ENCODE measurements at regions not wholly inside any gene's neighbourhood (a gene's known extent, or its start where the extent isn't known, plus 50 kb on each side); places are given as distances from the start of the nearest gene placed in this dataset.

- no peak for TF ChIP-seq POLR2AphosphoS5 (IDR thresholded peaks at IDR 0.05; ENCODE audit: low read depth, low read length)
- TF ChIP-seq, protein P1, sequence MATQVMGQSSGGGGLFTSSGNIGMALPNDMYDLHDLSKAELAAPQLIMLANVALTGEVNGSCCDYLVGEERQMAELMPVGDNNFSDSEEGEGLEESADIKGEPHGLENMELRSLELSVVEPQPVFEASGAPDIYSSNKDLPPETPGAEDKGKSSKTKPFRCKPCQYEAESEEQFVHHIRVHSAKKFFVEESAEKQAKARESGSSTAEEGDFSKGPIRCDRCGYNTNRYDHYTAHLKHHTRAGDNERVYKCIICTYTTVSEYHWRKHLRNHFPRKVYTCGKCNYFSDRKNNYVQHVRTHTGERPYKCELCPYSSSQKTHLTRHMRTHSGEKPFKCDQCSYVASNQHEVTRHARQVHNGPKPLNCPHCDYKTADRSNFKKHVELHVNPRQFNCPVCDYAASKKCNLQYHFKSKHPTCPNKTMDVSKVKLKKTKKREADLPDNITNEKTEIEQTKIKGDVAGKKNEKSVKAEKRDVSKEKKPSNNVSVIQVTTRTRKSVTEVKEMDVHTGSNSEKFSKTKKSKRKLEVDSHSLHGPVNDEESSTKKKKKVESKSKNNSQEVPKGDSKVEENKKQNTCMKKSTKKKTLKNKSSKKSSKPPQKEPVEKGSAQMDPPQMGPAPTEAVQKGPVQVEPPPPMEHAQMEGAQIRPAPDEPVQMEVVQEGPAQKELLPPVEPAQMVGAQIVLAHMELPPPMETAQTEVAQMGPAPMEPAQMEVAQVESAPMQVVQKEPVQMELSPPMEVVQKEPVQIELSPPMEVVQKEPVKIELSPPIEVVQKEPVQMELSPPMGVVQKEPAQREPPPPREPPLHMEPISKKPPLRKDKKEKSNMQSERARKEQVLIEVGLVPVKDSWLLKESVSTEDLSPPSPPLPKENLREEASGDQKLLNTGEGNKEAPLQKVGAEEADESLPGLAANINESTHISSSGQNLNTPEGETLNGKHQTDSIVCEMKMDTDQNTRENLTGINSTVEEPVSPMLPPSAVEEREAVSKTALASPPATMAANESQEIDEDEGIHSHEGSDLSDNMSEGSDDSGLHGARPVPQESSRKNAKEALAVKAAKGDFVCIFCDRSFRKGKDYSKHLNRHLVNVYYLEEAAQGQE (IDR thresholded peaks at IDR 0.05; ENCODE audit: insufficient read depth in 1 of 2, low read depth in 2 of 2, low read length in 2 of 2) = no peak
- no peak for TF ChIP-seq SIN3A (IDR thresholded peaks at IDR 0.05; ENCODE audit: borderline replicate concordance, insufficient read depth, low read length)
- no peak for TF ChIP-seq FOXP2 (optimal IDR thresholded peaks at IDR 0.05; ENCODE audit: borderline replicate concordance, extremely low read depth, extremely low read length, insufficient read depth)
- no peak for TF ChIP-seq TAF1 (IDR thresholded peaks at IDR 0.05; ENCODE audit: borderline replicate concordance, insufficient read depth, low read length)
These were observed 96.6 kb downstream of the LHX2 start for GRCh38 chr9:124108216-124108615.

DNA sequence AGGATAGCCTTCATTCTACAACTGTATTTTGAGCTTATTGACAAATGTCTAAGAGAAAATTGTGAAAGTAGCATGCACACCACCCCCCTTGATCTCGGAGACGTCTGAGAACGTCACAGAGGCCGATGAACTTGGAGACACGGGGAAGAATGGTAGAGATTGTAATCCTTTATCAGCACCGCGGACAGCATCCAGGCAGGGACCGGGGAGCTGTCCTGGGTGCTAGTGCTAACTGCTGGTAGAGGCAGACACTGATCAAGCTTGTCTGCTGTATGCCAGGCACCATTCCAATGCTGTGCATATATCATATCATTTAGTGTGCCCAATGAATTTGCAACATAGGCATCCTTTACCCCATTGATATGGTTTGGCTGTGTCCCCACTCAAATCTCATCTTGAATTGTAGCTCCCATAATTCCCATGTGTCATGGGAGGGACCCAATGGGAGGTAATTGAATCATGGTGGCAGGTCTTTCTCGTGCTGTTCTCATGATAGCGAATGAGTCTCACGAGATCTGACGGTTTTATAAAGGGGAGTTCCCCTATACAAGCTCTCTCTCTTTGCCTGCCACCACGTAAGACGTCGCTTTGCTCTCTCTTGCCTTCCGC lies 98.8 kb downstream of the LHX2 start:
- TF ChIP-seq SIN3A (IDR thresholded peaks at IDR 0.05; ENCODE audit: borderline replicate concordance, insufficient read depth, low read length) = peak; percentile 99; the same call in 1 of the 2 replicates
- TF ChIP-seq, protein P1 (IDR thresholded peaks at IDR 0.05; ENCODE audit: insufficient read depth in 1 of 2, low read depth in 2 of 2, low read length in 2 of 2) = peak; percentile 100
- TF ChIP-seq TAF1 (IDR thresholded peaks at IDR 0.05; ENCODE audit: borderline replicate concordance, insufficient read depth, low read length) = no peak

DNA sequence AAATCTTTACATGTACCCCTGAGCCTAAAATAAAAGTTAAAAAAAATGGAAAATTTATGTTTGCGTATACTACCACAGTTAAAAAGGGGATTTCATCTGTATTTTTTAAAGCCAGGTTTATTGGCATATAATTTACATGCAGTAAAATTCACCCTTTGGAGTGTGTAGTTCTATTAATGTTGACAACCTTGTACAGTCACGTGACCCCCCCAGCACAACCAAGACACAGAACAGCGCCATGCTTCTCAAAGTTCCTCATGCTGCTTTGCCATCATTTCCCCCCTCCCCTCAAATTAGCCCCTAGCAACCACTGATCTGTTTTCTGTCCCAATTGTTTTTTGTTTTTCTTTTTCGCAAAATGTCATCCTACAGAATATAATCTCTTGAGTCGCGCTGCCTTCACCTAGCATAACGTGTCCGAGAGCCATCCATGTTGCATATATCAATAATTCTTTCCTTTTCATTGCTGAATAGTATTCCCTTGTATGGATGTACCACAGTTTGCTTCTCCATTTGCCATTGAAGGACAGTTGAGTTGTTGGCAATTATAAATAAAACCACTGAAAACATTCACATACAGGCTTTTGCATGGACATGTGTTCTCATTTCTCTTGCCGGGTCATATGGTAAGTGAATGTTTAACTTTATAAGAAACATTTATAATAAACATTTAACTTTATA lies 105.3 kb downstream of the LHX2 start:
- TF ChIP-seq POLR2AphosphoS5 (IDR thresholded peaks at IDR 0.05; ENCODE audit: low read depth, low read length) (no peak), SIN3A (IDR thresholded peaks at IDR 0.05; ENCODE audit: borderline replicate concordance, insufficient read depth, low read length) (no peak), TAF1 (IDR thresholded peaks at IDR 0.05; ENCODE audit: borderline replicate concordance, insufficient read depth, low read length) (no peak), FOXP2 (optimal IDR thresholded peaks at IDR 0.05; ENCODE audit: borderline replicate concordance, extremely low read depth, extremely low read length, insufficient read depth) (no peak)
- TF ChIP-seq, protein P1 (IDR thresholded peaks at IDR 0.05; ENCODE audit: insufficient read depth in 1 of 2, low read depth in 2 of 2, low read length in 2 of 2) = no peak

GRCh38 chr9:124118894-124119293 lies 107.3 kb downstream of the LHX2 start:
- TF ChIP-seq SIN3A (IDR thresholded peaks at IDR 0.05; ENCODE audit: borderline replicate concordance, insufficient read depth, low read length) (no peak), TAF1 (IDR thresholded peaks at IDR 0.05; ENCODE audit: borderline replicate concordance, insufficient read depth, low read length) (no peak), FOXP2 (optimal IDR thresholded peaks at IDR 0.05; ENCODE audit: borderline replicate concordance, extremely low read depth, extremely low read length, insufficient read depth) (no peak), POLR2AphosphoS5 (IDR thresholded peaks at IDR 0.05; ENCODE audit: low read depth, low read length) (no peak)
- TF ChIP-seq, protein P1 (IDR thresholded peaks at IDR 0.05; ENCODE audit: insufficient read depth in 1 of 2, low read depth in 2 of 2, low read length in 2 of 2) = no peak
